KG1 (cell line): ENCODE measurements at regions not wholly inside any gene's neighbourhood (a gene's known extent, or its start where the extent isn't known, plus 50 kb on each side); places are given as distances from the start of the nearest gene placed in this dataset.

Experiments used
- DNase-seq: peaks from one replicate; lab custom pipeline; 2025; lab: John Stamatoyannopoulos, UW

DNA sequence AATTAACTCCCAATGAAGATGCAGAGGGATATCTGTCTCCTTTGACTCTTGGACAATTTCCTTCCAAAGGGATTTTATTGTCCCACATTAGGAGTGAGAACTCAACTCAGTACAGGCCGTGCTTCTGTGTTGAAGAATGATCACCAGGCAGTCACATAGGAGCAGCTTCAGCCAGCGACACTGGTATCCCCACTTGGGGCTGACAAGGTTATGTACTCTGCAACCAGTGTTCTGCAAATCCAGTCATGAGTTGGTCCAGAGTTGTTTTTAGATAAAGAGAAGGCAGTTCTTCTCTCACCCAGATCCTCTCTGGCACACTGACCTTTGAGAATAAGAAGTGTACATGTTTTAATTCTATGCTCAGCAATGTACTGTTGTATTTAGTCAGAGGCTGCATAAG is 415.8 kb downstream of the SETD4 start:
- no peak for DNase-seq

DNA sequence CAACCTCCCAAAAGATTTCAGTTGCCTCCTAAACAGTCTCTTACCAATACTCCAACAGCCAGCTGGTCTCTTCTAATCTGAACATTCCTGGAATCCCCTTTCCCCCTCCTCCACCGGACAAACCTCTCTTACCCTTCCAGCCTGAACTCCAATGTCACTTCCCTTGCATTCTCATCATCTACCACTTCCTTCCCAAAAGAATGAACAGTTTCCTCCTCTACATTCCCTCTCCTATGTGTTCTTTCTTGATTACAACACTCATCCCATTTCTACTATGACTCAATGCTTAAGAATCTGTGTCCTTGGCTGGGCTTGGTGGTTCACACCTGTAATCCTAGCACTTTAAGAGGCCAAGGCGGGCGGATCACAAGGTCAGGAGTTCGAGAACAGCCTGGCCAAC is 417.1 kb downstream of the SETD4 start:
- DNase-seq = no peak

DNA sequence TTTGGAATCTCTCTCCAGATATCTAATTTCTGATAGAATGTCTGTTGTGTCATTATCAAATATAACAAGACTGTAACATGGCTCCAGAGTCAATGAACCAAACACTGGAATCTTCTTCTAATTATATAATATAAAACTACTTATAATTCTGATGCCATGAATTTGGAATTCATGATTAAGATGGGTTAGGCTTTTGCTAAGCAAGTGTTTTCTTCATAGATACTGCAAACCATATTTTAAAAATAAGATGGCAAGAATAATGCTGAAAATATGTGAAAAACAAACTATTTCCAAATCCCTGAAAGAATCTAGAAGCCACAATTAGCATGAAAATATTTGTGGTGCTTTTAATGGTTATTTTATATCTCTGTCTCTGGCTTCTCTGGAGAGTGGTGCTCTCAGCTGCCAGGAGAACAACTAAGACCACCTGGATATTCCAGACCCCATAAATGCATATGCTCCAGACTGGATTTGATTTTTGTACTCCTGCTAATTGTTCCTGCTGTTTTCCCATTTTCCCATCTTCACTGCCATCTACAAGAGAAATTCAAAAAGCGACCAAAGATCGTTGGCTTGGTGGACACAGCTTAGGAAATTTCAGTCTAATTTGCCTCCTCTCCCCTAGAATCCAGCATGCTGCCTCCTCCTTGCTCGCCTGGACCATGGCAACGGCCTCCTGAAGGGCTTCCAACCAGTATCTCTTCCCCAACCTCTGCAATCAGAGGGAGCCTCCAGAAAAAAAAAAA is 418.9 kb downstream of the SETD4 start:
- no peak for DNase-seq

DNA sequence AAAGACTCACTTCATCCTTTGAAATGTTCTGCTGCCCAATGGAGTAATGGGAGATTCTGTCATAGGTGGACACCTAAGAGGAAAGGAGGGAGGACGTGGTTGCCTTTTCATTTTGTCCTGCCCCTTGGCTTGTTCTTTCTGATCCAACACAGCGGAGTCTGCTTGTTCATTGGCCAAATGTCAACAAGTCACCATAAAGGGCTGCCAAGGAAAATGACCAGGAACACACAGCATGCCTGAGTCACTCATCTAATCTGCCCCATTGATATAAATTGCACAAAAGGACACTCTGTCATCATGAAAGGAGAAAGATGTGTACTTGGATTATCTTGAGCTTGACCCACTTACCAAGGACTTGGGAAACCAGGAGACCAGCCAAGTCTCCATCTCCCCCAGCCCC is 422.9 kb downstream of the SETD4 start:
- DNase-seq = no peak

DNA sequence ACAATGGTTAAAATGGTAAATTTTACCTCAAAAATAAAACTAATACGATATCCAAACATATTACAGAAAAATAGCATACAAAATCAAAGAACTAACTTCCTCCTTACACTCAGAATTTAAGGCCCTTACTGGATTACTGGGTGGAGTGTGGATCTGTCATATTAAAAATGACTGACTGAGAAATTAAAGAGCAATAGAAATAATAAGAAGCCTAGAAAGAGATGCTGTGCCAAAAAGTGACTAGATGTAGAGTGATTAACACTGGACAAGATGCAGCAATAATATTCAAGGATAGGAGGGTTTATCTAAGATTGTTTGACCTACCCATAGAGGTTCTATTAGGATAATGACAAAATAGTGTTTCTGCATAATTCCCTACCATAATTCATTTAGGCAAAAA is 424.3 kb downstream of the SETD4 start:
- DNase-seq = no peak

DNA sequence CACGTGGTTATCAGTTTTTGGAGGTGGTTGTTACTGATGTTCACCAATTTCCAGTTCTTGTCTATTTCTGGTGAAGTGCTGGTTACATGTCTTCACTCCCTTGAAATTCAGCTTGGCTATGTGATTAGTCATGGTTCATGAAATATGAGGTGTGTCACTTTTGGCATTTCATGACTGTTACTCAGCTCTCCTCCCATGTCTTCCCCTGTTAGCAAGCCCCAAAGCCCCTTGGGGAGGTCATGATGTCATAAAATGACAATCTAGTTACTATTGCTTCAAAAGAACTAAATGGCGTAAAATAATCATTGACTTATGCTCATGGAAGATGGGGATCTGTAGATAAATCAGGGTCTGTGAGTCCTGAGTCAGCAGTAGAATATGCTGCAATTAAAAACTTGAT is 425.1 kb downstream of the SETD4 start:
- no peak for DNase-seq

DNA sequence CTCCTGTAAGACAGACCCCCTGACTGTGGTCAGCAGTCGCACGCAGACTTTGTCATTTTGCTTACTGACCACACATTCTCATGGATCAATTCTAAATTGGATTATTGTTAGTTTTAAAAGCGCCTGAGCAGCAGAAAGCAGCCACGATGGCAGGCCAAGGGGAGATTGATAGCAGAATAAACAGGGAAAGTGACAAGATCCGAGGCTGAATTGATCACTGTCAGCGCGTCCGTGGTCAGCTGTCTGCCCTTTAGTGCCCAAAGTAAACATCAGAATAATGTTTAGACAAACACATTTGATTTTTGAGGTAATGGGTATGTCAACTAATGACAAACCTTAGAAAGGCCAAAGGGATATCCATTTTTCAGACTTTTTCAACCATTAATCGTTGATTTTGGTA is 426.8 kb downstream of the SETD4 start:
- DNase-seq = no peak

DNA sequence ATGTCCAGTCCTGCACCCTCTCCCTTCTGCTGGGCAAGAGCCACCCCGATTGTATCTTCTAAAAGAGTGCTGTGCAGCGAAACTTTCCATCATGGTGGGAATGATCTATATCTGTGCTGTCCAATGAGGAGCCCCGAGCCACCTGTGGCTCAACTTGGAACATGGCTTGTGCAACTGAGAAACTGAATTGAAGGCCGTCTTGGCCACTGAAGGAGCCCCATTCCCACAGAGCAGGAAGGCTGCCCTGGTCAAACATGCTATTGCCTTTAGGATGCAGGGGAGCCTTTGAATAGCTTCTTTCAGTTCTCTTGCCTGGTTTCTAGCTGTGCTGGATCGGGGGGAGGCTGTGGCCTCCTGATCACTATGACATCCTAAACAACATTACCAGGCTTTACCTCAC is 427.6 kb downstream of the SETD4 start:
- DNase-seq = no peak

DNA sequence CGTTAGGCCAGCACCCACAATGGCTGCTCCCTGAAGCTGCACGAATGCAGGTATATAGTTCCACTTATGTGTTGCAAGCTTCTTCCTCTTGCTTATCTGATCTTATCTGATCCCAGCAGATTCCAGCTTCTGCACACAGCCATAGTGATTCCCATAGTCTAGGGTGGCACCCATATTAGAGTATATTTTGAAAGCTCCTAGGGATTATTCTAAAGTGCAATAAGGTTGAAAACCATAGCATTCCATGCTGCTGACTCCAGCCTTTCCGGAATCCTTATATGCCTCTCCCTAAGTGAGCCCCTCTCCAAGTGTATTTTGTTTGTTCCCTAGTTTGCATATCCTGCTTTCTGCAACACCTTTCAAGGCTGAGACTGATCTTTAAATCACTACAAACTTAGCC is 432.0 kb downstream of the SETD4 start:
- no peak for DNase-seq

DNA sequence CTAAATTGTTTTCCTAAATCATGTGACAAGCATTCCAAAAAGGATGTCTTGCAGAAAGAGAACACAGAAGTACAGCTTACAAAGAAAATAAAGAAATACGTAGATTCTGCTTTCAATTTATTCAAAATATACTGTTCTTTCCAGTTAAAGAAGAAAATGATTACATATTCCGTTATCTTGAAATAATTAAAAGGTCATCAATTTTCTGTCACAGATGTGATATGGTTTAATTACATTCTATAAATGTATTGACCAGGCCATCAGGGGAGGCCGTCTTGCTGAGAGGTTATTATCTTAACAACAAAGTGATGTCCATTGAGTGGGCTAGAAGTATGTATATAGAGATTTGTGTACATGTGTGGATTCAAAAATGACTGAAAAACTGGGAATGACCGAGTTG is 432.9 kb downstream of the SETD4 start:
- DNase-seq = no peak

DNA sequence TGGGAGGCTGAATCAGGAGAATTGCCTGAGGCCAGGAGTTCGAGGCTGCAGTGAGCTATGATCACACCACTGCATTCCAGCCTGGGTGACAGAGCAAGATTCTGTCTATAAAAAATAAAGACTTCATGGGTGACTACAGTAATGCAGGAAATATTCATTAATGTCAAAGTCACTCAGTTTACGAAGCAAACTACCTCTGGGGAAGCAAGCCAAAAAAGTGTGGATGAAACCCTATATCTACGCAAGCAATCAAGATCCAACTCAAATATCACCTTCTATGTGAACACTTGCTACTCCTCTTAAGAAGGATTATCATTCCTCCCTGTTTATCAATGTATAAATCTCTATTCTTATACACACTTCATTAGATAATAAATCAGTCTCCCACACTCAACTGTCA is 434.8 kb downstream of the SETD4 start:
- no peak for DNase-seq

DNA sequence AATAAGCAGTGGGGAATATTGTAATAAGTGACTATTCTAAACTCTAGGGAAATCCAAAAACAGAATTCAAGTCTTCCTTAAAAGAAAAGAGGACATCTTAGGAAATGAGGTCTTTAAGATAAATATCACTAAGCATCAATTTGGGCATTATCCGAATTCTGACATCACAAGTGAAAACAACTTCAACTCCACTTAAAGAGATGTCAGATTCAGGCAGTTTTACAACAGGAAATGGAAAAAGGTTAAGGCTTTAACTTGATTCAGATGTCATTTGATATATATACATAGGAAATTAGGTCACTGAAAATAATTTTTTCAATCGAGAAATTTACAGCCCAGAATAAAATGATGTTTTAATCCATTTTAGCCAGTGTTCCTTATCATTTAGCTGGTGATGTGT is 435.4 kb downstream of the SETD4 start:
- no peak for DNase-seq

DNA sequence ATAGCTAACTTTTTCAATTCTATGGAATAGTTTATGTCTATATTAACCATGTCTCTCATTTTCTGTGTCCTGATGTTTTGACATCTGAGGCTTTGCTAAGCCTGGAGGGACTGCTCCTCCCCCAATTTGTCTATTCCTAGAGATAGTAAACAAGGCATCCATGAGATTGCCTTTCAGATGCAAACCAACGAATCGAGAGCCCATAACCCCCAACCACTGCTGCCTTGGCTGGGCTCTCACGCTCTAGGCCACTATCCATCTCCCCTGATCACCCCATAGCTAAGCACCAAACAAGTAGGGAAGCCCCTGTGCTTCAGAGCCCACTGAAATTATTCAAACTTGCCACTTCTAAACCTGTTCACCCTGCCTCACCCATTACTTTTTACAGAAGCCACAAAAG is 437.7 kb downstream of the SETD4 start:
- DNase-seq = no peak

DNA sequence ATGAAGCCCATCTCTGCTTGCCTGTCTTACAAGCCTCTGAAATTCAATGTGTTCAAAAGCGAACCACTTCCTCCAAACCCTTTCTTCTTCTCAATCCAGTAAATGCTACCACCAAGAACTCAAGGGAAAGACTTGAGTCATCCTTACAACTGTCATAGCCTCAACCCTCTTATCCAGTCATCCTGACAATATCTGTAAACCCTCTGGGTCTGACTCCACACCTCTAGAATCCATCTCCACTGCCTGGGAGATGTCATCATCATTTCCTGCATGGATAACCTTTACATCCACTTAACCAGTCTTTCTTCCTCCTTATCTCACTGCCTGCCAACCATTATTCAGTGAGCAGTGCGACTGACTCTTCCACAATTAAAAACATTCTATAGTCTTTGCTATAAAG is 441.1 kb downstream of the SETD4 start:
- no peak for DNase-seq

DNA sequence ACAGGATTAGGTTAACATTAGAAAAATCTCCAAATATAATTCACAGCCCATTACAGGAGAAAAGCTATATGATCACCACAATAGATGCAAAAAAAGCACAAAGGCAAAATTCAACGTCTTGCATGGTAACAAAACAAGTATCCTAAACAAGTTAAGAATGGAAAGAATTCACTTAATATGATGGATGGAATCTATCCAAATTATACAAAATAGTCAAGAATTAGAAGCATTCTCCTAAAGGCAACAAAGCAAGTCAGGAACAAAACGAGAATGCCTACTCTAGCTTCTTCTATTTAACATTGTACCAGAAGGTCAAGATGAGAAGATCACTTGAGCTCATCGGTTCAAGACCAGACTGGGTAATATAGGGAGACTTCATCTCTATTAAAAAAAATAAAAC is 442.8 kb downstream of the SETD4 start:
- DNase-seq = no peak

DNA sequence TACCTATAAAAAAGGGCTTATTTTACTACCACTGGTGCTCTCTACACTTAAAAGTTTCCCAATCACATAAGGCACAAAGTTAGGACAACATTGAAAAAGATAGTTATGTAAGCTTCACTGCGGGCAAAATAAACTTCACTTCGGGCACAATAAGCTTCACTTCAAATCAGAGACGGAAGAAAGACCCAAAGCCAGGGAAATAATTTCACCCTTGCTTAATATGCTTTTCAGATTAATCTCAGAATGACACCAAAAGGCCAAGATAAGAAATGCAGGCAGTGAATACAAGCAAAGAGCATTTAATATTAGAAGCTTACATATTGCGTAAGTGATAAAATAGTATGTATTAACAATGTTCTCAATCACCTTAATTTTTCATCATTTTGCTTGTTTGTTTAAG is 444.2 kb downstream of the SETD4 start:
- no peak for DNase-seq

DNA sequence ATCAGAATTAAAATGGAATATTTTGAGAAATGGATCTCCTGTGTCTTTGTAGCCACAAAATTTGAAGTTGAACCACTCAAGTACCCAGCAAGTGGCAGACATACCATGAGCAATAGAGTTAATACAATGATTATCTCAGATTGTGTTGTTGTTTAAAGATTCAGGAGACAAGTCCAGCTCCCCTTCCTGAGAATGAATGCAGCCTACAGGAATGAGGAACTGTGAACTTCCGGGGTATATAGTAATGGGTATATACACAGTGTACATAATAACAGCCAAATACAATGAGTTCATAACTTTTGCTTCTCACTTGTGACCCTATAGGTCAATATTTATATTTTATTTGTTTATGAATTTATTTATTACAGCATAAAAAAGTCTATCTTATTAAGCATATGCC is 445.0 kb downstream of the SETD4 start:
- DNase-seq = no peak

DNA sequence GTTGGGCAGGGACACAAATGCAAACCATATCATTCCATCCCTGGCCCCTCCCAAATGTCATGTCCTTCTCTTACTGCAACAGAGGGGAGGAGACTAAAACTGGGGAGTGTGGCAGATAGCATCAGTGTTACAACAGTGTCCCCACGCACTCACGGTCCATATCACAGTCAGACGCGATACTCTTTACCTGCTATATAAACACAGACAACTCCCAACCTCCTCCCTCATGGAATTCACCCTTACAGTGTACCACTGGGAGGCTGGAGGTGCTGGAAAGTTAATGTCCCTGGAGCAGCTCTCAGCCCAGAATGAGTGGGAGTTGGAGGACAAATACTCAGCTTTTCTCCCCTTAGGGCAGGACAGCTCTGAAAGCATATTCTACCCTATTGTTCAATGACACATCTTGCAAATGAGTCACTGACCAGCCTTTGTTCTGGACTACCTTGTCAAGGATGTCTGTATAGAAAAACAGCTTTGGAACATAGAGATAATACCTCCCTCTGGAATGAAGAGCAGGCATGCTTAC is 445.9 kb downstream of the SETD4 start:
- no peak for DNase-seq

DNA sequence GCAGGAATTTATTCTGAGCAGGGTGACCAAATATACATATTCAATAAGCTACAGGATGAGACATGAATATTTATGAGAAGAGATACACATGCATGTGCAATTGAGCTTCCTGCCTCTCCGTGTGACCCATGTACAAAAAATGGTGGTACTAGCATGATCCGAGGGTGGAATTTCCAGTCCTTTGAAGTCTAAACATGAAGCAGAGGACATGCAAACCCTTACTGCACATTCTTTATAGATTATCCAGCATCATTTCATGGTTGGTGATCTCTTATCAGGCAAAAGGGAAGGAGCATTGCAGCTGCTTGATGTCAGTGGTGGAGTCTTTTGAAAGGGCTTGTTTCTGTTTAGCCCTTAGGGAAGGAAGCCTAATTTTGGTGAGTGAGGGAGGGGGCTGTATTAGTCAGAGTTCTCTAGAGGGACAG is 448.6 kb downstream of the SETD4 start:
- DNase-seq = no peak

DNA sequence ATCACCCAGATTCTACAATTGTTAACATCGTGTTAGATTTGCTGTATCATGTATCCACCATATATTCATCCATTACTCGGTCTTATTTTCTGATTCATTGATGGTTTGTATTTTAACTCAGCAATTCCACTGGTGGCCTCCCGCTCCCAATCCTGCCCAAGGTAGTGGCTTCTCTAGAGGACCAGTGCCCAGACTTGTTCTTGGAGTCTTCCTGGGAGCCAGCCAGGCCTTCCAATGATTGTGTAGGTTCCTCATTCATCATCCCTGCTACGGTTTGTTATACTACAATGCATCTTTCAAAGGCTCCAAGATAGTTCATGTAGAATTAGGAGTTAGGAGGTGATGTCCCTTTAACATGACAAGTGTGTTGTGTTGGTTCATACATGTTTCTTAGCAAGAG is 451.1 kb downstream of the SETD4 start:
- DNase-seq = no peak

DNA sequence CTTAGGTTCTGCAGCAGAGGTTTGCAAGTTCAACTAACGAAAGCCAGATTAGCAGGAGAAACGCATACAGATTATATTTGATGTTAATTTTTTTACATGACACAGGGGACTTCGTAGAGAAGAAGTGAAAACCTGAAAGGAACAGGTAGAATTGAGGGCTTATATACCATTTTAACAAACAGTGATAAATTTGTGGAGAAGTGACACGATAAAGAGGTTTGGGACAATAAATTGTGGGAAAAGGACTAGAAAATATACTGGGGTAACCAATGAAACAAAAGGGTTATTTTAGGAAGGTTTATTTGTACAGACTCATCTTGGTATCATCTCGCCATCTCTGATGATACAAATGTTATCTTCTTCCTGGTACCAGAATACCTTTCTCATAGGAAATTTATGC is 452.9 kb downstream of the SETD4 start:
- DNase-seq = no peak

DNA sequence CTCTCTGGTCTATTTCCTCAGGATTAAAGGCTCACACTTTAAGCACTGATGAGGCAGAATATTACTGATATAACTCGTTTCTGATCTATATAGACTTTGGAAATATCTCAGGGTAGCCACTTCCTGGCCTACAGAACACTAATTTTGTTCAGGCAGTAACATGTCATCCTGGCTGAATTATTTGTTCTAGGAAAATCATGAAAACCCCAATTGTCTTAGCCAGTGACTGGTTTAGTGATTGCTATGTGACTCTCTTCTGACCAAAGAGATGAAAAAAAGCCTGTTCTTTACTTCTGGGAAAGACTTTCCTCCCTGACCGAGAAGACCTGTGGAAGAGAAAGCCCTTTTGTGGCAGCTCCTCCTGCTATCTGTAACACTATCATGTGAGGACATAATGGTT is 453.7 kb downstream of the SETD4 start:
- DNase-seq = no peak

DNA sequence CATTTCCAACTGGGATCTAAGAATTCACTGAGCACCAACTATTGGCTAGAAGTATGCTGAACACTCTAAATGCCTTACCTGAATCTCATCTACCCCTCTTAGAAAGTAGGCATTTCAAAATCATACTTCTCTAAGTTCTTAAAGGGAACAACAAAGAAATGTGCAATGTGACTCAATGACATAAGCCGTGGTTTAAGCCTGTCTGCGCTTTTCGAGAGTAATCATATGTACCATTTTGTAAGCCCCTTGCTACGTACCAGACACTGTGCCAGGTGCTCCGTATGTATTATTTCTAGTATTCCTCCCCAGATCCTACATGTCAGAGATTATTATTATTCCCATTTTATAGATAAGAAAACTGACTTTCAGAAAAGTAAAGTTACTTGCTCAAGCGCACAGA is 454.2 kb downstream of the SETD4 start:
- DNase-seq = no peak

DNA sequence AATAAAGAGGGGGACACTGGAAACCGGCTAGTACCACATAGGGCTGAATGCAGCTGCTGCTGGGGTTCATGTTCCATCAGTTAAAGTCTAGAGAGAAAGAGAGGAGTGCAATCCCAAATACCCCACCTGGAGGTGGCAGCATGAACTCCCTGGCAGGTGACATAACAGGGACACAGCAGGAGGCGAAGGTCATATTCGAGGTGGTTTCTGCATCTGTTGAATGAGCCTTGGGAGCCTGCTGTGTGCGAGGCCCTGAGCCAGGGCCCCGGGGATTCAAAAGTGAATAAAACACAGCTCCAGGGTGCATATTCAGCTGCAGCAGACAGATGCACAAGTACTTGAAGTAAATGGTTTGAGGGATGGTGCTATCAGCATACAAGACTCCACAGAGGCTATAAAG is 456.8 kb downstream of the SETD4 start:
- DNase-seq = no peak
